Mesenchymal stem cell (in vitro differentiated cells and primary cell): ENCODE measurements at regions not wholly inside any gene's neighbourhood (a gene's known extent, or its start where the extent isn't known, plus 50 kb on each side); places are given as distances from the start of the nearest gene placed in this dataset.

Experiments
- DNase-seq: peaks from one replicate; pipeline ENCODE4 v3.0.0-alpha.2; 2013
- H2AFZ ChIP-seq: one replicate; pipeline ENCODE4 v1.6.1; 2013; ENCODE audit warnings: low read depth, mild to moderate bottlenecking, control low read depth, inconsistent platforms, low read length, moderate library complexity
- H2AK5ac ChIP-seq: 2 replicates; pipeline ENCODE4 v1.6.1; 2013; ENCODE audit warnings: low read length, moderate library complexity, mild to moderate bottlenecking, inconsistent platforms; ENCODE audit not compliant: severe bottlenecking
- H2BK120ac ChIP-seq: one replicate; pipeline ENCODE4 v1.6.1; 2013; ENCODE audit warnings: low read depth, mild to moderate bottlenecking, inconsistent platforms, low read length, moderate library complexity
- H2BK12ac ChIP-seq, 2 experiments: one replicate each; pipeline ENCODE4 v1.6.1; 2013; ENCODE audit warnings: inconsistent platforms in 2 of 2, low read length in 2 of 2, mild to moderate bottlenecking in 2 of 2, moderate library complexity in 2 of 2, control low read depth in 1 of 2
- H2BK15ac ChIP-seq: one replicate; pipeline ENCODE4 v1.6.1; 2013; ENCODE audit warnings: mild to moderate bottlenecking, low read depth, inconsistent platforms; ENCODE audit not compliant: poor library complexity, severe bottlenecking
- H2BK5ac ChIP-seq: 2 replicates; pipeline ENCODE4 v1.6.1; 2013; ENCODE audit warnings: low read depth, mild to moderate bottlenecking, low read length, control low read depth, inconsistent platforms; ENCODE audit not compliant: poor library complexity, severe bottlenecking
- H3K14ac ChIP-seq, 2 experiments: one replicate each; pipeline ENCODE4 v1.6.1; 2013; ENCODE audit warnings: inconsistent platforms in 2 of 2, low read length in 2 of 2, control low read depth in 1 of 2, mild to moderate bottlenecking in 1 of 2, moderate library complexity in 1 of 2
- H3K18ac ChIP-seq, 2 experiments: one replicate each; pipeline ENCODE4 v1.6.1; 2013; ENCODE audit warnings: inconsistent platforms in 2 of 2, low read length in 2 of 2, control low read depth in 1 of 2, low read depth in 1 of 2, mild to moderate bottlenecking in 1 of 2
- H3K23ac ChIP-seq, 2 experiments: one replicate each; pipeline ENCODE4 v1.6.1; 2013; ENCODE audit warnings: inconsistent platforms in 2 of 2, low read length in 2 of 2, mild to moderate bottlenecking in 2 of 2, moderate library complexity in 2 of 2, control low read depth in 1 of 2
- H3K27ac ChIP-seq: 2 replicates; pipeline ENCODE4 v1.5.1; 2013; ENCODE audit warnings: mild to moderate bottlenecking, moderate library complexity, low read length, control low read depth, inconsistent platforms; ENCODE audit not compliant: poor library complexity, severe bottlenecking
- H3K27me3 ChIP-seq, 2 experiments: 2 replicates each; pipeline versions ENCODE4 v1.6.1 to v1.7.0; 2013; ENCODE audit warnings: low read length in 2 of 2, mild to moderate bottlenecking in 2 of 2, moderate library complexity in 2 of 2, control low read depth in 1 of 2, inconsistent platforms in 1 of 2; ENCODE audit not compliant: control insufficient read depth in 1 of 2, insufficient read depth in 1 of 2
- H3K36me3 ChIP-seq, 2 experiments: 2 replicates each; pipeline versions ENCODE4 v1.6.1 to v1.7.0; 2013; ENCODE audit warnings: low read length in 2 of 2, control low read depth in 1 of 2, inconsistent platforms in 1 of 2, low read depth in 1 of 2, mild to moderate bottlenecking in 1 of 2; ENCODE audit not compliant: insufficient read depth in 2 of 2, control insufficient read depth in 1 of 2
- H3K4ac ChIP-seq, 2 experiments: one replicate each; pipeline ENCODE4 v1.6.1; 2013; ENCODE audit warnings: inconsistent platforms in 2 of 2, low read length in 2 of 2, mild to moderate bottlenecking in 2 of 2, moderate library complexity in 2 of 2, control low read depth in 1 of 2, low read depth in 1 of 2
- H3K4me1 ChIP-seq: 2 replicates; pipeline ENCODE4 v1.6.1; 2013; ENCODE audit warnings: low read depth, low read length, control low read depth; ENCODE audit not compliant: control insufficient read depth, insufficient read depth
- H3K4me2 ChIP-seq: 2 replicates; pipeline ENCODE4 v1.6.1; 2013; ENCODE audit warnings: low read length, mild to moderate bottlenecking, inconsistent platforms; ENCODE audit not compliant: poor library complexity, severe bottlenecking
- H3K4me3 ChIP-seq, 2 experiments: 2 replicates each; pipeline versions ENCODE4 v1.5.1 to v1.7.0; 2013; ENCODE audit warnings: low read length in 2 of 2, mild to moderate bottlenecking in 2 of 2, control low read depth in 1 of 2, low read depth in 1 of 2; ENCODE audit not compliant: insufficient read depth in 1 of 2
- H3K79me1 ChIP-seq: replicated peaks from 2 replicates; pipeline ENCODE4 v1.6.1; 2013; ENCODE audit warnings: mild to moderate bottlenecking, control low read depth, low read length, inconsistent platforms; ENCODE audit not compliant: poor library complexity, severe bottlenecking
- H3K9ac ChIP-seq: 2 replicates; pipeline ENCODE4 v1.7.0; 2013; ENCODE audit warnings: mild to moderate bottlenecking, low read length, moderate library complexity
- H3K9me3 ChIP-seq: 2 replicates; pipeline ENCODE4 v1.7.0; 2013; ENCODE audit warnings: mild to moderate bottlenecking, low read length; ENCODE audit not compliant: control insufficient read depth
- H4K8ac ChIP-seq: one replicate; pipeline ENCODE4 v1.6.1; 2013; ENCODE audit warnings: inconsistent platforms, mild to moderate bottlenecking, low read length, moderate library complexity
- H4K91ac ChIP-seq: one replicate; pipeline ENCODE4 v1.6.1; 2013; ENCODE audit warnings: mild to moderate bottlenecking, low read length, inconsistent platforms
- WGBS: methylation state at CpG from one replicate; pipeline ENCODE4 v1.1.7; 2013; ENCODE audit warnings: mixed read lengths; 5-methylcytosine and 5-hydroxymethylcytosine counted together

DNA sequence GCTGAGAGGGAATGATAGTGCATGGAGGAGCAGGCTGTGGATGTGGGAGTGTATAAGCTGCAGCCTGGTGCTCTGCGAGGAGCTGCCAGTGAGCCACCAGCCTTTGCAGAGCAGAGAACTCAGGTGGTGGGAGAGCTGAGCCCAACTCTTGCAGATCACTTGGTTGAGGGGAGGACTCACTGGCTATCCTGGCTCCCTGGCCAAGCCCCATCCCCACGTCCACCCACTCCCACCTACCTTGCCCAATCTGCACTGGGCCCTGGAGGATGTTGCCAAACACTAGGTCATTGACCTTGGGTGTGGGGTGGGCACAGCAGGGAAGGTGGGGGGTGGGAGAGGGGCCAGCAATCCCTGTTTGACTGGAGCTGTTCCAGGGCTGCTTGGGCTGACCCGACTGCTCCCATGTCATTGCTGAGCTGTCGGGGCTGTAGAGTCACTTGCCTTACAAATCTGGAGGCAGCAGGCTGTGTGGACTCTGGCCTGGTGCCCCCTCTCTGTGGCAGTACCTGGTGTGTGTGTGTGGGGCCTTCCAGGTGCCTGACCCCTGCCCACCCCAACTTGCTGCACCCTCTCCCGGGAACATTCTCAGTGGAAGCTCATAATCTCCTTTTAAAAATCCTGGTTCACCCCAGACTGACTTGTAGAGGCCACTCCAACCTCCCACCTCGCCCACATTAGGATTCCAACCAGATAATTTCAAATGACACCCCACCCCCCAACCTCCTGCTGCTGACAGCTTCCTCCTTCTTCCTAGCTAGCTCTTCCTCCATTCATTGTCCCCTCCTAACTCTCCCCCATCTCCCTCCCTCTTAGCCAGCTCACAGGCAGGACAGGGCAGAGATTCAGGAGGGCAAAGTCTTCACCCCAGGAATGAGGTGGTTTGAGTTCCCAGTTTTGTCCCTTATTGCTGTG is 162.3 kb downstream of the MRPL14 start:
- H3K14ac ChIP-seq = no peak overlapping the region
- no peak overlapping the region for H3K23ac ChIP-seq
- no peaks in the 10 kb centered on the region for H3K9me3 ChIP-seq
- H2BK15ac ChIP-seq = no peak overlapping the region
- no peak overlapping the region for H2AK5ac ChIP-seq
- H4K8ac ChIP-seq = peak overlapping the region; percentile 55
- H3K18ac ChIP-seq = no peak overlapping the region
- no peaks in the 10 kb centered on the region for H3K79me1 ChIP-seq
- no peak overlapping the region for H3K9ac ChIP-seq
- no peak overlapping the region for H3K4ac ChIP-seq
- no peak overlapping the region for H2BK12ac ChIP-seq
- no peaks in the 10 kb centered on the region for H3K36me3 ChIP-seq
- no peak overlapping the region for H3K4me2 ChIP-seq
- H3K4me3 ChIP-seq = no peak overlapping the region
- H3K27me3 ChIP-seq = peaks cover 0 to 4% of the 10 kb centered on the region in 2 experiments
- H2BK5ac ChIP-seq = no peak overlapping the region
- no peak overlapping the region for H2BK120ac ChIP-seq
- no peak for DNase-seq
- no peak overlapping the region for H3K27ac ChIP-seq
- peaks cover 2% of the 10 kb centered on the region for H3K4me1 ChIP-seq
- H2AFZ ChIP-seq = no peak overlapping the region
- no peak overlapping the region for H4K91ac ChIP-seq
- 73% methylated on average over 5 of the region's 6 CpGs for WGBS

DNA sequence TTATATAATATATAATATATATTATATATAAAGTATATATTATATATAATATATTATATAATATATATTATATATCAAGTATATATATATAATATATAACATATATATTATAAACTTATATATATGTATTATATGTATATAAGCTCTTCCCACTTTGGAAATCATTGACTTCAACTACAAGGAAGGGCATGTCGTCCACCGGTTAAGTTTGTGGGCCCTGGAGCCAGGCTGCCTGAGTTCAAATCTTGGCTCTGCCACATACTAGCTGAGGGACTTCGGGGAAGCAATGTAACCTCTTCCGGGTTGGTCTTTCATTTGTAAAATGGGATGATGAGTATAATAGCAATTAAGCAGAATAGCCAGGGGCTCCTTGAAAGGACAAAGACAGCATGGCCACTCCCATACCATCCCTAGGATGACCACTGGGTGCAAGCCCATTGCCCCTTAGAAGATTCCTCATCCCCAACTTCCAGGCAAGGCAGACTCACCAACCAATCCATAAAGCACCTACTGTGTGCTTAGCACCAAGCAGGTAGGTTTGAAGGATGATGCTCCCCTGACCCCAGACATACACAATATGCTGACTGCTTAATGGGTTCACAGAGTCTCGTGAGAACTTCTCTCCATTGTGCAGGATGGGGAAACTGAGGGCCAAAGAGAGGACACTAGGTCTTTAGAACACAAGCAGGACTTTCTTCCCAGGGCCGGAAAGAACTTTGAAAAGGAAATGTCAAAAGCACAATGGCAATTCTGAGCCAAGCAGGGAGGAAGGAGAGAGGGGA is 163.2 kb downstream of the MRPL14 start:
- no peak overlapping the region for H3K14ac ChIP-seq
- no peak overlapping the region for H2AK5ac ChIP-seq
- H3K4ac ChIP-seq = no peak overlapping the region
- no peak overlapping the region for H3K18ac ChIP-seq
- H3K9me3 ChIP-seq = no peaks in the 10 kb centered on the region
- H3K79me1 ChIP-seq = no peaks in the 10 kb centered on the region
- H3K27me3 ChIP-seq = peaks cover 0 to 3% of the 10 kb centered on the region in 2 experiments
- no peak overlapping the region for H2AFZ ChIP-seq
- no peak overlapping the region for H2BK5ac ChIP-seq
- peaks cover 2% of the 10 kb centered on the region for H3K4me1 ChIP-seq
- H3K4me2 ChIP-seq = no peak overlapping the region
- H2BK15ac ChIP-seq = no peak overlapping the region
- no peak overlapping the region for H4K8ac ChIP-seq
- no peak for DNase-seq
- H2BK120ac ChIP-seq = no peak overlapping the region
- no peak overlapping the region for H3K23ac ChIP-seq
- H3K36me3 ChIP-seq = no peaks in the 10 kb centered on the region
- no peak overlapping the region for H4K91ac ChIP-seq
- H3K27ac ChIP-seq = no peak overlapping the region
- no peak overlapping the region for H3K4me3 ChIP-seq
- H2BK12ac ChIP-seq = no peak overlapping the region
- no peak overlapping the region for H3K9ac ChIP-seq
- 77% methylated on average over 5 of the region's 6 CpGs for WGBS

DNA sequence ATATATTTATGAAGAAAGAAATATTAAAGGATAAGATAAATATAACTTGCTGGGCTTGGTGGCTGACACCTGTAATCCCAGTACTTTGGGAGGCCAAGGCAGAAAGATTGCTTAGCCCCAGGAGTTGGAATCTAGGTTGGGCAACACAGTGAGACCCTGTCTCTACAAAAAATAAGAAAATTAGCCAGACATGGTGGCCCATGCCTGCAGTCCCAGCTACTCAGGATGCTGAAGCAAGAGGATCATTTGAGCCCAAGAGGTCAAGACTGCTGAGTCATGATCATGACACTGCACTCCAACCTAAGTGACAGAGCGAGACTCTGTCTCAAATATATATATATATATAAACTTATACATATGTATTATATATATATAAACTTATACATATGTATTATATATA is 164.0 kb downstream of the MRPL14 start:
- H3K4ac ChIP-seq = no peak overlapping the region
- H2BK12ac ChIP-seq = no peak overlapping the region
- H4K91ac ChIP-seq = no peak overlapping the region
- no peaks in the 10 kb centered on the region for H3K79me1 ChIP-seq
- no peak overlapping the region for H2AK5ac ChIP-seq
- no peak overlapping the region for H3K27ac ChIP-seq
- no peak overlapping the region for H3K4me2 ChIP-seq
- H3K14ac ChIP-seq = no peak overlapping the region
- H3K27me3 ChIP-seq = no peaks in the 10 kb centered on the region
- peak; percentile 37 for DNase-seq
- H3K9me3 ChIP-seq = peaks cover 2% of the 10 kb centered on the region
- H2BK5ac ChIP-seq = no peak overlapping the region
- H3K9ac ChIP-seq = no peak overlapping the region
- H3K23ac ChIP-seq = no peak overlapping the region
- no peak overlapping the region for H3K18ac ChIP-seq
- H2AFZ ChIP-seq = no peak overlapping the region
- no peak overlapping the region for H2BK15ac ChIP-seq
- H2BK120ac ChIP-seq = no peak overlapping the region
- no peak overlapping the region for H4K8ac ChIP-seq
- WGBS = no CpG with 5 or more reads among the region's 1 CpG
- no peaks in the 10 kb centered on the region for H3K4me1 ChIP-seq
- H3K4me3 ChIP-seq = no peak overlapping the region
- no peaks in the 10 kb centered on the region for H3K36me3 ChIP-seq

DNA sequence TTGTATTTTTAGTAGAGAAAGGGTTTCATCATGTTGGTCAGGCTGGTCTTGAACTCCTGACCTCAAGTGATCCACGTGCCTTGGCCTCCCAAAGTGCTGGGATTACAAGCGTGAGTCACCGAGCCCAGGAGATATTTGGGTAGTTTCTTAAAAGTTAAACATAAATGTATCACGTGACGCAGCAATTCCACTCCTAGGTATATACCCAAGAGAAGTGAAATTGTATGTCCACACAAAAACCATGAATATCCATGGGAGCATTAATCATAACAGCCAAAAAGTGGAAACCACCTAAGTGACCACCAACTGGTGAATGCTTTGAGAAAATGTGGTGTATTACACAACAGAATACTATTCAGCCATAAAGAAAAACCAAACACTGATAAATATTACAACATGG is 164.8 kb downstream of the MRPL14 start:
- Histone ChIP-seq H2AFZ (no peak overlapping the region), H2BK12ac (no peak overlapping the region), H4K91ac (no peak overlapping the region), H3K9me3 (peaks cover 10% of the 10 kb centered on the region), H3K27ac (no peak overlapping the region), H2BK5ac (no peak overlapping the region), H3K4me1 (no peaks in the 10 kb centered on the region), H2BK15ac (no peak overlapping the region), H2BK120ac (no peak overlapping the region), H3K27me3 (no peaks in the 10 kb centered on the region), H3K4ac (no peak overlapping the region), H4K8ac (no peak overlapping the region), H3K4me2 (no peak overlapping the region), H3K36me3 (no peaks in the 10 kb centered on the region), H3K4me3 (no peak overlapping the region), H3K18ac (no peak overlapping the region), H3K79me1 (no peaks in the 10 kb centered on the region), H3K23ac (no peak overlapping the region), H2AK5ac (no peak overlapping the region), H3K14ac (no peak overlapping the region), H3K9ac (no peak overlapping the region)
- DNase-seq = peak; percentile 27
- 98% methylated on average over 3 of the region's 5 CpGs for WGBS
